ENCODE measurements at regions not wholly inside any gene's neighbourhood (a gene's known extent, or its start where the extent isn't known, plus 50 kb on each side); places are given as distances from the start of the nearest gene placed in this dataset.

DNA sequence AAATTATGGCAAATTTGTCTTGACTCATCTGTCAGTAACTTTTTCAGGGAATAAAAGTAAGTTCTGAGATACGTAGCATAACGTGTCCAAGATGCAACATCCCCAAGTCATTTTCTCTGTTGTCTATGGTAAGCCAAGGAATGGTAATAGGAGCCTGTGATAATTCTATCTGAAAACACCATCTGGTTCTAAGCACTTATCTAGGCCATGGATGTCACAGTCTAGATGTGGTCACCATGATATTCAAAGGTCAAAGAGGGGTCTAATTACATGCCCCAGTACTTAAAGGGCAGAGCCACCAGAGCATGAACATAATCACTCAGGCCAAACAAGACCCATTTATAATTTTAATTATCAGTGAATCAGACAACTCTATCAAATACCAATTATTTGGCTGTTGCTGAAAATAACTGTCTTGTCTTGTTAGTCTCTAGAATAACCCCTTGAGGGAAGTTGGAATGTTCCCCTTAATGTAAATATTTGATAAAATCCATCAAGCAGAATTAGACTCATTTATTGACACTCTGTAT, 225.1 kb upstream of the MPPED2 start:
- no peak for DNase-seq

DNA sequence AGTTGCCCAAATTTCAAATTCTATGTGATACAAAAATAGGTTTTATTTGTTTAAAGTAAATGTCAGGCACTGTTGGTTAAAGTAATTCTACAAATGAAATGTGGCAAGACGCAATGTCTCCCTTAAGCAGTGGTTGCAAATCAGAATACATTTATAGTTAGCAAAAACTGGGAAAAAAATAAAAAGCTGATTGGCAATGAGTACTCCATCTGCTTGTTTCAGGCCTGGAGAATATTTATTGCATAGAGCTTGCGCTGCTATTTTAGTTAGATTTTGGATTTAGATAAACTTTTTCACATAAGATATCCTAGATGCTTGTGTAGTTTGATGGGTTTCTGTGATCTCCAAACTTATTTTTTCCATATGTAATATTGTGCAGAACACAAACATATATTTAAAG, 224.0 kb upstream of the MPPED2 start:
- DNase-seq, result no peak

DNA sequence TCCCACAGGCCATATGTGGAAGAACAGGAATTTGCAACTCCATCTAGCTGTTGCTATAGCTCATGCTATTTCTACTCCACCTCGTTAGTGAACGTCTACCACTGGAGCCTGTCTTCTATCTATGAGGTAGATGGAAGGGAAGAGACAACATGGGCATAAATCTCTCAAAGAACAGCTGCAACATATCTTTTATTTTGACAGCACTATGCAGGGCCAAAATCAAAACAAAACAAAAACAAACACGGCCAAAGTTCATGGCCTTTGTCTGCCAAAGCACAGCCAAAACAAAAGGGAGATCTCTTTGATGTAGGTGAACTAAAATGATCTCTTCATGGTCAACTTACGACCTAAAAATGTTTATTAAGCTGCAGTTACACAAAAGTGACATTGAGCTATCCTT, 215.2 kb upstream of the MPPED2 start:
- DNase-seq, result no peak

GRCh38 chr11:30800904-30801303, 214.8 kb upstream of the MPPED2 start:
- no peak for DNase-seq

GRCh38 chr11:30798547-30799236, 212.5 kb upstream of the MPPED2 start:
- DNase-seq, result no peak

- DNase-seq, result no peak
Observed at GRCh38 chr11:30789270-30789669, 203.1 kb upstream of the MPPED2 start.

DNA sequence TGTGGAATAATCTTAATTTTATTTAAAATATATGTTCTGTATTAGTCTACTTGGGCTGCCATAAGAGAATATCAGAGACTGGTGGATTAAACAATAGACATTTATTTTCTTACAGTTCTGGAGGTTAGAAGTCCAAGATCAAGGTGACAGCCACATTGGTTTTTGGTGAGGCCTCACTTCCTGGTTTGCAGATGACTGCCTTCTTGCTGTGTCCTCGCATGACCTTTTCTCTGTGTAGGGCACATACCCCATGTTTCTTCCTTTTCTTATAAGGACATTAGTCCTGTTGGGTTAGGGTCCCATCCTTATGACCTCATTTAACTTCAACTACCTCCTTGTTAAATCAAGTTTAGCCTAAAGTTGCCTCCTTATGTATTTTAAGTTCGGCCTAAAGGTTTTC, 202.7 kb upstream of the MPPED2 start:
- no peak for DNase-seq

DNA sequence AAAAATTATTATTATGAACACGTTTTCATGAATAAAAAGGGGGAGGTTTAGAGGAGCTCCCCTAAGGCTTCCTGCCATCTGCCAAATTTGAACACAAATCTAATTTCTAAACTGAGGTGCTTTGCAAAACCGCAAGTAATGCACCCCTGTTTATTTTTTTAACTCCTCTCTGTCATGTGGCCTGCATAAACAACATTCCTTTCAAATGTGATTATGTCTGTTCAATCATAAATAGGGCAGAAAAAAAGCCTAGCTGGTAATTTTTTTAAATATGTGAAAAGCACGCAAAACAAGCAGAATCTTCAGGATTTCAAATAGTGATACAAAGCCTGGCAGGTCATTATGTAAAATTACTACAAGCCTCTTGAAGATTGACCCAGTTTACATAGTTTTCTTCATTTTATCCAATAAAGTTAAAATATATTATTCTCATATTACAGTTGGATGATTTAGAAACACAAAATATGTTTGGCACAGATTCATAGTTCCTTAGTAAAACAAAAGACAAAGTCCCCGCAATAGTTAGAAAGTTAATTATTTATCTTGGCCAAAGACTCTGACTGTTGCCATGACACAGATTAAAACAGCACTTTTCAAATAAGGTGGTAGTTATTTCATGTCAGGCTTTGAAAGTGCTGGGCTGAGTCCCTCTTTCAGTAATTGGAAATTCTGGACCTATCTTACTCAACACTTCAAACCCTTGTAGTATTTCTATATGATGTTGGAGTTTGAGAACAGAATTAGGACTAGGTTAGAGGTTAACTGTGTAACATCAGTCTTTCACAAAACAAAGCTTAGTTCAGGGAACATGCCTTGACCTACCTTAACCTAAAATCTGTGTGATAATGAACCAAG, 200.3 kb upstream of the MPPED2 start:
- DNase-seq, result peak; percentile 12

- DNase-seq, result no peak
Observed at GRCh38 chr11:30778596-30778995, 192.4 kb upstream of the MPPED2 start.

GRCh38 chr11:30775233-30775522, 189.0 kb upstream of the MPPED2 start:
- DNase-seq, result no peak

GRCh38 chr11:30774496-30775232, 188.5 kb upstream of the MPPED2 start:
- DNase-seq, result no peak

DNA sequence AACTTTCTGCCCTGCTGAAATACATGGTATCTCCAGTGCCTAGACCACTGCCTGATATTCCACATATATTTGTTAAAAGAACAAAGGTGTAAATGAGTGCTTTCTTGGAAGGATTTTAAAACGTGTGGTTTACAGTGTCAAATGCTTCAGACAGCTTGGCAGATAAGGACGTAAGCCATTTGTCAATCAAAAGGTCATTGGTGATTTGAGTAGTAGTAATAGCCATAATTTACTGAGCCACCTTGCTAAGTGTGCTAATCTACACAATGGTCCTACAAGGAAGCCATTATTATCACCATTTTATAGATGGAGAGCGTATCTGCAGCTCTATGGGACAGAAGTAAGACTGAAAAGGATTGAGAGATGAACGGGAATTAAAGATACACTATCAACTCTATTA, 186.8 kb upstream of the MPPED2 start:
- DNase-seq, result no peak

- no peak for DNase-seq
Observed at GRCh38 chr11:30763951-30764350, 177.8 kb upstream of the MPPED2 start.

- no peak for DNase-seq
Observed at GRCh38 chr11:30762188-30762587, 176.0 kb upstream of the MPPED2 start.

DNA sequence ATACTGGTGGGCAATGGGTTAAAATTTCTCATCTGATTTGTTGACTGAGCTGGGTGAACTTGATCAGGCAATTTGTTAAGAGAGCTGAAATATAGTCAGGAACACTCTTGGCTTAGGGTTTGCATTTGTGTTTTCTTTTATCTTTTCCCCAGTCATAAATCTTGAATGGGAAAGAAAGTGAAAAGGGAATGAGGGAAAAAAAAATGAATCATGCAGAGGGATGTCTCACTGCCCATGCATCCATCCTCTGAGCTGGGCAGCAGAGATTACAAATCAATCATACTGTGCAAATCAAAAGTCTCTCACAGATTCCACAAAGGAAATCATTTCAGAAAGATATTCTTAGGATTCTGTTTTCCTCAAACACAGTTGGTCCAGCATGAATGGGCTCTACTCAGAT, 174.2 kb upstream of the MPPED2 start:
- no peak for DNase-seq

- DNase-seq, result no peak
Observed at GRCh38 chr11:30758946-30759504, 172.9 kb upstream of the MPPED2 start.

- no peak for DNase-seq
Observed at GRCh38 chr11:30758518-30758917, 172.4 kb upstream of the MPPED2 start.

GRCh38 chr11:30758012-30758411, 171.9 kb upstream of the MPPED2 start:
- DNase-seq, result no peak

GRCh38 chr11:30753994-30754393, 167.8 kb upstream of the MPPED2 start:
- no peak for DNase-seq

DNA sequence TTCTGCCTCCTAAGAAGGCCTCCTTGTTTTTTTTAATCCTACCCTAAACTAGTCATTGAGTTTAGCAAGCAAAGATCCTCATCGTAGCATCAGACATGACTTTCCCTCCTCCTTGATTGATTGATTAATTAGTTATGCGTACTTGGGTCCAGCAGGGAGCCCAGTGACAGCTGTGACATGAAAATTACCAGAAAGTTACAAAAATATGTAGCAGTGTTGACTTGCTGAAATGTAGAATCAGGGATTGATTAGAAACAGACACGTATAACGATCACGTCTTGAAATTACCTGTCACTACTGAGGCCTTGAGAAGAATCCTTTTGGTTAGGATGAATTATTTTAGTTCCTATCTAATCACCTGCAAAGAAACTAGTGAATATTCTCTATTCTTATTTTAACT, 167.4 kb upstream of the MPPED2 start:
- DNase-seq, result no peak

GRCh38 chr11:30749268-30749667, 163.1 kb upstream of the MPPED2 start:
- DNase-seq, result no peak

- DNase-seq, result no peak
Observed at GRCh38 chr11:30741039-30741550, 154.9 kb upstream of the MPPED2 start.

DNA sequence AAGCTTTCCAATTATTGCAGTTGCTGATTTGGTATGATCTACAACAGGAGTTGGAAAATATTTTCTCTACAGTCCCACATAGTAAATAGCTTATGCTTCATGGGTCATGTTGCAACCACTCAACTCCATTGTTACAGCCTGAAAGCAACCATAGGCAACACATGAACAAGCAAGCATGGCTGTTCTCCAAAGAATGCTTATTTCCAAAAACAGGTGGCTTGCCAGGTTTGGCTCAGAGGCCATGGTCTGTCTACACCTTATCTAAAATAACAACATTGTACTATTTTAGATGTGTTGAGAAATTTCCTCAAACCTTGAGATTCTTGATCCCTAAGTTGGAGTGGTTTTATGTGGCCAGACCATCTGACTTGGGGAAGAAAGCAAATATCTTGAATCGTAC, 153.9 kb upstream of the MPPED2 start:
- no peak for DNase-seq
